ENCODE measurements at regions not wholly inside any gene's neighbourhood (a gene's known extent, or its start where the extent isn't known, plus 50 kb on each side); places are given as distances from the start of the nearest gene placed in this dataset.

DNA sequence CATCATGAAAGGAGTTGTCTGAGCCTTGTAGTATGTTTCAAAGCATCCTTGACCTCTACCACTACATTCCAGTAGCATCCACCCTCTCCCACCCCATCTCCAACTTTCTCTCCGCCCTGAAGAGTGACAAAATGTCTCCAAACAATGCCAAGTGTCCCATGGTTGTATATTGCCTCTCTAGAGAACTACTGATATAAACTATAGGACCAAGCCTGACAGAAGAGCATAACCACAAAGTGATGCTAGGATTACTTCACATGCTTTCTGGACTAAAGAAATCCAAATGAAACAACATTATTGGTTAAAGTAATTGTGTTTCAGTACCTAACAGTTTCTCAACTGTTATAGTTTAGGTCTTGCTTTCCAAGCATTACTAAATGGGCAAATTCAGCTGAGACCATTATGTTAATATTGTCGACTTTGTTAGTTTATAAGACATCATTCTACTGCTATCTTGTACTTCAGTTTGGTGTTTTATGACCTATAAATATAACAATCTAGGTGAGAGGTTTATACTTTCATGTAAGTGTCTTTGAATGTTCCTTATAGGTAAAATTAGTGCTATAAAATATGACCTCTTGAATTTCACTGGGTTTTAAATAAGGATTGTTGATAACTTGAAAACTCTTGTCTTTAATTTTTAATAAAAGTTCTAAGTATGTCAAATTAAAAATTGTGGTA, 117.4 kb downstream of the SUCNR1 start:
- CTCF ChIA-PET, result no interaction called here
- DNase-seq (ENCODE audit: extremely low spot score), result no peak
- no peak for TF ChIP-seq CTBP1 (IDR thresholded peaks at IDR 0.05; ENCODE audit: borderline replicate concordance)
- no peak for TF ChIP-seq SUZ12 (IDR thresholded peaks at IDR 0.05)
- TF ChIP-seq HDGF (IDR thresholded peaks at IDR 0.05; ENCODE audit: borderline replicate concordance), result no peak
- TF ChIP-seq ZNF384 (IDR thresholded peaks at IDR 0.05), result no peak
- TF ChIP-seq BHLHE40 (IDR thresholded peaks at IDR 0.05; ENCODE audit: borderline replicate concordance), result no peak
- no peak for TF ChIP-seq FOXK2 (IDR thresholded peaks at IDR 0.05)
- POLR2A ChIA-PET, result no interaction called here

DNA sequence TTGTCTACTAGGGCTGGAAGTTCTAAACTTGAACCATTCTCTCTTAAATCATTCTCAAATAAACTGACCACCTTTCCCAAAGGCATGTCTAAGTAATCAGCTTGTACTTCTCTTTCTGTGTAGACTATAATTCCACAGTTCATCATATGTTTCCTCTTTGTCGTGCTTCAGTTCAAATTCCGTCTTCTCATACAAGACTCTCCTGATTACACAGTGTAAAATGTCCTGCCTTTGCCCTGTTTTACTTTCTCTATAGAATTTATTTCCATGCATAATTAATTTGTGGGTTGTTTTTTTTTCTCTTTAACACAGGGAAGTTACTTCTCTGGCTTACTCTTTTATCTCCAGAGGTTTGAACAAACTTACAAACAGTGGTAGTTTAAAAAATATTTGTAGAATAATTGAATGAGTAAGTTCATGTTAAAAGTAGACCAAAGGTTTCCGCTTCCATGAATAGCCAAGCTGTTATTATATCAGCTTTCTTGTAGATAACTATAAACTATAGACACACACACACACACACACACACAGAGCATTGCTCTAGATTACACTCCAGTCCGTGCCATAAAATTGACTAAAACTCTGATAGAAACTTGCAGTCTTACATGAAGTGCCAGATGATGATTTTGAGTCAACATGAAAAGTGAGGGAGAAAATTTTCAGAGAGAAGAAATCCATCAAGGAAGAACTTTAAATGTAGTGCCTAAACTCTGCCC, 119.0 kb downstream of the SUCNR1 start:
- CTCF ChIA-PET, result no interaction called here
- POLR2A ChIA-PET, result no interaction called here
- TF ChIP-seq TARDBP (IDR thresholded peaks at IDR 0.05) (no peak), SUZ12 (IDR thresholded peaks at IDR 0.05) (no peak), LEF1 (IDR thresholded peaks at IDR 0.05; ENCODE audit: borderline replicate concordance) (no peak), ELF4 (IDR thresholded peaks at IDR 0.05) (no peak), FOXK2 (IDR thresholded peaks at IDR 0.05) (no peak), BHLHE40 (IDR thresholded peaks at IDR 0.05; ENCODE audit: borderline replicate concordance) (no peak), NFRKB (IDR thresholded peaks at IDR 0.05) (no peak), HDGF (IDR thresholded peaks at IDR 0.05; ENCODE audit: borderline replicate concordance) (no peak), ARNT (IDR thresholded peaks at IDR 0.05) (no peak), CTBP1 (IDR thresholded peaks at IDR 0.05; ENCODE audit: borderline replicate concordance) (no peak), SP1 (IDR thresholded peaks at IDR 0.05) (no peak), FOXM1 (IDR thresholded peaks at IDR 0.05; ENCODE audit: borderline replicate concordance) (no peak), L3MBTL2 (conservative IDR thresholded peaks at IDR 0.05) (no peak), ZNF384 (IDR thresholded peaks at IDR 0.05) (no peak), FOXA1 (IDR thresholded peaks at IDR 0.05) (no peak)
- TF ChIP-seq, protein P1, sequence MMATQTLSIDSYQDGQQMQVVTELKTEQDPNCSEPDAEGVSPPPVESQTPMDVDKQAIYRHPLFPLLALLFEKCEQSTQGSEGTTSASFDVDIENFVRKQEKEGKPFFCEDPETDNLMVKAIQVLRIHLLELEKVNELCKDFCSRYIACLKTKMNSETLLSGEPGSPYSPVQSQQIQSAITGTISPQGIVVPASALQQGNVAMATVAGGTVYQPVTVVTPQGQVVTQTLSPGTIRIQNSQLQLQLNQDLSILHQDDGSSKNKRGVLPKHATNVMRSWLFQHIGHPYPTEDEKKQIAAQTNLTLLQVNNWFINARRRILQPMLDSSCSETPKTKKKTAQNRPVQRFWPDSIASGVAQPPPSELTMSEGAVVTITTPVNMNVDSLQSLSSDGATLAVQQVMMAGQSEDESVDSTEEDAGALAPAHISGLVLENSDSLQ (IDR thresholded peaks at IDR 0.05), result no peak
- no peak for DNase-seq (ENCODE audit: extremely low spot score)

DNA sequence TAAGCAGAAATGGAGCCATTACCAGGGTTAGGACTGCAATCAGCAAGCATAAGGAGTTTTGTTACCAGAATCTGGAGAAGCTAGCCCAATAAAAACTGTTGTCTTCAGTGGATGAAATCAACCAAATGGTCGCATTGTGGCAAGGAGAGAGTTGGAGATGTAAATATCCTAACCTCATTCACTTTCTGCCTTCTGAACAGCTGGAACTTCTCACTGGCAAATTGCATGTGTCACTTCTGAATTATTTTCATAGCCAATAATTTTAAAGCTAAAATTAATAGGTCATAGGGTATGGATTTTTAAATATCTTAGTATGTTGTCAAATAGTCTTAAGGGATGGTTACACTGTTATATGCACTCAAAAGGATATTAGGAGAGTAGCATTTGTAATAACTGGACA, 121.6 kb downstream of the SUCNR1 start:
- TF ChIP-seq TARDBP (IDR thresholded peaks at IDR 0.05) (no peak), FOXK2 (IDR thresholded peaks at IDR 0.05) (no peak), L3MBTL2 (conservative IDR thresholded peaks at IDR 0.05) (no peak), NFRKB (IDR thresholded peaks at IDR 0.05) (no peak), FOXM1 (IDR thresholded peaks at IDR 0.05; ENCODE audit: borderline replicate concordance) (no peak), SP1 (IDR thresholded peaks at IDR 0.05) (no peak), FOXA1 (IDR thresholded peaks at IDR 0.05) (no peak), ELF4 (IDR thresholded peaks at IDR 0.05) (no peak), ZNF384 (IDR thresholded peaks at IDR 0.05) (no peak), LEF1 (IDR thresholded peaks at IDR 0.05; ENCODE audit: borderline replicate concordance) (no peak)
- TF ChIP-seq, protein P1 (IDR thresholded peaks at IDR 0.05), result no peak
- ChIA-PET POLR2A (no interaction called here), CTCF (no interaction called here)
- DNase-seq (ENCODE audit: extremely low spot score), result no peak

DNA sequence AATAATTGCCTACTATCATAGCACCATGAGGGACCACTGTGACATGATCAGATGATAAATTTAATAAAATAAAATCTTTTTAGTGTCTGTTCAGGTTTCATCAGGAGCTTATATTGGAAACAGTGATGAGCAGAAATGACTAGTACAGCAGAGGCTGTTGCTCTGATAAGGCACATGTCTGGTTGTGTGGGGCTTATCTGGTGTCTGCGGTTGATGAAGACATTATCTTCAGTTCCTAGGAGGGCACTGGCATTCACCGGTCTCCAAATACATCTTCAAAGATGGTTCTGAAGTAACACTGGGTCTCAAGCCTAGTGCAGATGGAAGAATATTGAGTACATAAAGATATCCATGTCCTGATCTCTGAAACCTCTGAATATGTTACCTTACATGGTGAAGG, 125.3 kb downstream of the SUCNR1 start:
- POLR2A ChIA-PET, result no interaction called here

DNA sequence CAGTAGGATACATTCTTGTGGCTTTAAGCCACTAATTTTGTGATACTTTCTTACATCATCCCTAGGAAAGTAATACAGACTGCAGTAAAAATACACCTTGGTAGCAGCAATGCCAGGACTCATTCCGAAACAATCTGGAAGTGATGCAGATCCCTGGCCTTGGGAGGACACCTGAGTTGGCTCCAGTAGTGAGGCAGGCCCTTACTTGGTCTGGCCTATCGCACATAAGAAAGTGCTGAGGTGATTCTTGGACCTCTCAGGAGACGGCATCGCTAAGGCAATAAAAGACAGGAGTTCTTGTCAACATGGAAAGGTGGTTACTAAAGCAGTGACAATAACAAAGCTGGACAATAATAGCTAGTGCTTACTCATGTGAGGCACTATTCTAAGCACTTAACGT, 126.5 kb downstream of the SUCNR1 start:
- TF ChIP-seq FOXK2 (IDR thresholded peaks at IDR 0.05), result no peak
- TF ChIP-seq CTBP1 (IDR thresholded peaks at IDR 0.05; ENCODE audit: borderline replicate concordance), result no peak
- no peak for TF ChIP-seq ARNT (IDR thresholded peaks at IDR 0.05)
- TF ChIP-seq TARDBP (IDR thresholded peaks at IDR 0.05), result no peak
- TF ChIP-seq, protein P1 (IDR thresholded peaks at IDR 0.05), result no peak
- TF ChIP-seq FOXA1 (IDR thresholded peaks at IDR 0.05), result no peak
- no peak for TF ChIP-seq HDGF (IDR thresholded peaks at IDR 0.05; ENCODE audit: borderline replicate concordance)
- no peak for TF ChIP-seq ELF4 (IDR thresholded peaks at IDR 0.05)
- TF ChIP-seq L3MBTL2 (conservative IDR thresholded peaks at IDR 0.05), result no peak
- no peak for TF ChIP-seq FOXM1 (IDR thresholded peaks at IDR 0.05; ENCODE audit: borderline replicate concordance)
- no peak for TF ChIP-seq SP1 (IDR thresholded peaks at IDR 0.05)
- TF ChIP-seq BHLHE40 (IDR thresholded peaks at IDR 0.05; ENCODE audit: borderline replicate concordance), result no peak
- no peak for TF ChIP-seq ZNF384 (IDR thresholded peaks at IDR 0.05)
- no peak for TF ChIP-seq LEF1 (IDR thresholded peaks at IDR 0.05; ENCODE audit: borderline replicate concordance)
- TF ChIP-seq SUZ12 (IDR thresholded peaks at IDR 0.05), result no peak
- no peak for DNase-seq (ENCODE audit: extremely low spot score)
- ChIA-PET POLR2A (no interaction called here), CTCF (interaction anchor here (0.6 kb wide), 1 partner anchor 551 kb away, joined by 4 read pairs; no protein-coding TSS in a partner anchor)

More for the DNA sequence above, 125.3 kb downstream of the SUCNR1 start:
- DNase-seq (ENCODE audit: extremely low spot score), result no peak
- CTCF ChIA-PET, result no interaction called here
- TF ChIP-seq, protein P1 (IDR thresholded peaks at IDR 0.05), result no peak
- TF ChIP-seq FOXA1 (IDR thresholded peaks at IDR 0.05) (no peak), FOXM1 (IDR thresholded peaks at IDR 0.05; ENCODE audit: borderline replicate concordance) (no peak), ZNF384 (IDR thresholded peaks at IDR 0.05) (no peak), L3MBTL2 (conservative IDR thresholded peaks at IDR 0.05) (no peak), CTBP1 (IDR thresholded peaks at IDR 0.05; ENCODE audit: borderline replicate concordance) (no peak), HDGF (IDR thresholded peaks at IDR 0.05; ENCODE audit: borderline replicate concordance) (no peak), ARNT (IDR thresholded peaks at IDR 0.05) (no peak), NFRKB (IDR thresholded peaks at IDR 0.05) (no peak), TARDBP (IDR thresholded peaks at IDR 0.05) (no peak), BHLHE40 (IDR thresholded peaks at IDR 0.05; ENCODE audit: borderline replicate concordance) (no peak), SUZ12 (IDR thresholded peaks at IDR 0.05) (no peak), ELF4 (IDR thresholded peaks at IDR 0.05) (no peak), FOXK2 (IDR thresholded peaks at IDR 0.05) (no peak), LEF1 (IDR thresholded peaks at IDR 0.05; ENCODE audit: borderline replicate concordance) (no peak), SP1 (IDR thresholded peaks at IDR 0.05) (no peak)

Measured in HEK293T (cell line).